Liver (tissue), 3 donors: ENCODE measurements at regions not wholly inside any gene's neighbourhood (a gene's known extent, or its start where the extent isn't known, plus 50 kb on each side); places are given as distances from the start of the nearest gene placed in this dataset.

Experiments used
- ATF3 ChIP-seq: IDR thresholded peaks from 2 replicates; pipeline ENCODE4 v1.6.1; 2016; ENCODE audit warnings: antibody characterized with exemption
- CTCF ChIP-seq: fragments of 150-350 bp; IDR thresholded peaks from 2 replicates; pipeline ENCODE4 v1.5.1; 2017; ENCODE audit warnings: improper control_type of control experiment, low read depth, low read length; ENCODE audit not compliant: missing input control
- JUND ChIP-seq, 2 donors: IDR thresholded peaks; 2 replicates each; pipeline ENCODE4 v1.6.1; 2016; ENCODE audit warnings: antibody characterized with exemption in 2 of 2
- RAD21 ChIP-seq, 2 donors: IDR thresholded peaks; 2 replicates each; pipeline ENCODE4 v1.6.1; 2016; ENCODE audit warnings: antibody characterized with exemption in 2 of 2, mild to moderate bottlenecking in 2 of 2
- SP1 ChIP-seq: IDR thresholded peaks from 2 replicates; pipeline ENCODE4 v1.6.1; 2018; ENCODE audit warnings: antibody characterized with exemption, mild to moderate bottlenecking
- TAF1 ChIP-seq: conservative IDR thresholded peaks from 2 replicates; pipeline ENCODE4 v1.6.1; 2016; ENCODE audit warnings: antibody characterized with exemption, mild to moderate bottlenecking
- YY1 ChIP-seq: IDR thresholded peaks from 2 replicates; pipeline ENCODE4 v1.6.1; 2016; ENCODE audit warnings: antibody characterized with exemption, mild to moderate bottlenecking
- TF ChIP-seq, protein P1 (sequence below): IDR thresholded peaks from 2 replicates; pipeline ENCODE4 v1.6.1; 2016; ENCODE audit warnings: antibody characterized with exemption
- TF ChIP-seq, protein P2 (sequence below): IDR thresholded peaks from 2 replicates; pipeline ENCODE4 v1.6.1; 2016; ENCODE audit warnings: antibody characterized with exemption
- TF ChIP-seq, protein P3 (sequence below): IDR thresholded peaks from 2 replicates; pipeline ENCODE4 v1.6.1; 2016; ENCODE audit warnings: antibody characterized with exemption, mild to moderate bottlenecking
- donor health status: healthy.
- donor health status: healthy.

DNA sequence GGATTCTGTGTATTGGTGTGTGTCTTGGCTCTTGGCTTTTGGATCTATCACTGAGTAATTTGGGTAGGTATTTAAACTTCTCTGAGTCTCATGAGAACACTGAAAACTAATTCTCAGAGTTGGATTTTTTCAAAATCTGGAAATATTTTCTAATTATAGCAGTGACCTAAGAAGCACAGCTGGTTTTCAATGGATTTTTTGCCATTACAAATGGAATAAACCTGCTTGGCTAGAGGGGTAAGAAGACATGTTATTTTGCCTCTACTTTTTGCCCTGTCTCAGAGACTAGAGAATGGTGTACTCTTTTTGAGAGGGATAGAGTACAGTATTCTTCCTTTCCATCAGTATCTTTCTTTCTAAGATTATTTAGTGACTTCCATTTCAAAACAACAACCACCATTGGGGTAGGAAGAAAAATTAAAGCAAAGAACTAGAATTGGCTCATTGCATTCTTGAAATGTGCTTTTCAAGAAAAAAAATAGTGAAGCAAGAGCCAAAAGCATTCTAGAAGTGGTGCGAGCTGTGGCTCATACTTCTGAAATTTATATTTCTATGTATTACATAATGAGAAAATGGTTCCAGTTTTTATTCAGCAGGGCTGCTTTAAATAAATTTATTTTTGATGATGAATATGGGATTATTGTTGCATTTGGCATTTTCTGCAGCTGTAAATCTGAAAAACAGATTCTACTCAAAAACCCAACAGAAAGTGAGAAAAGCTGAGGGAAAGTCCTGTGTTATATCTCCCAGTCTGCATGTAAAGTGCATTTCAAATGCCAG lies 850.2 kb upstream of the SLIT2 start:
- TF ChIP-seq YY1 = no peak
- TF ChIP-seq TAF1 = no peak
- TF ChIP-seq JUND (IDR thresholded peaks at IDR 0.05) = no peak
- no peak for TF ChIP-seq CTCF
- no peak for TF ChIP-seq RAD21 (IDR thresholded peaks at IDR 0.05)
- TF ChIP-seq, protein P1, sequence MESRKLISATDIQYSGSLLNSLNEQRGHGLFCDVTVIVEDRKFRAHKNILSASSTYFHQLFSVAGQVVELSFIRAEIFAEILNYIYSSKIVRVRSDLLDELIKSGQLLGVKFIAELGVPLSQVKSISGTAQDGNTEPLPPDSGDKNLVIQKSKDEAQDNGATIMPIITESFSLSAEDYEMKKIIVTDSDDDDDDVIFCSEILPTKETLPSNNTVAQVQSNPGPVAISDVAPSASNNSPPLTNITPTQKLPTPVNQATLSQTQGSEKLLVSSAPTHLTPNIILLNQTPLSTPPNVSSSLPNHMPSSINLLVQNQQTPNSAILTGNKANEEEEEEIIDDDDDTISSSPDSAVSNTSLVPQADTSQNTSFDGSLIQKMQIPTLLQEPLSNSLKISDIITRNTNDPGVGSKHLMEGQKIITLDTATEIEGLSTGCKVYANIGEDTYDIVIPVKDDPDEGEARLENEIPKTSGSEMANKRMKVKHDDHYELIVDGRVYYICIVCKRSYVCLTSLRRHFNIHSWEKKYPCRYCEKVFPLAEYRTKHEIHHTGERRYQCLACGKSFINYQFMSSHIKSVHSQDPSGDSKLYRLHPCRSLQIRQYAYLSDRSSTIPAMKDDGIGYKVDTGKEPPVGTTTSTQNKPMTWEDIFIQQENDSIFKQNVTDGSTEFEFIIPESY = no peak
- TF ChIP-seq, protein P2, sequence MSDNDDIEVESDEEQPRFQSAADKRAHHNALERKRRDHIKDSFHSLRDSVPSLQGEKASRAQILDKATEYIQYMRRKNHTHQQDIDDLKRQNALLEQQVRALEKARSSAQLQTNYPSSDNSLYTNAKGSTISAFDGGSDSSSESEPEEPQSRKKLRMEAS = no peak
- TF ChIP-seq SP1 = no peak
- TF ChIP-seq, protein P3, sequence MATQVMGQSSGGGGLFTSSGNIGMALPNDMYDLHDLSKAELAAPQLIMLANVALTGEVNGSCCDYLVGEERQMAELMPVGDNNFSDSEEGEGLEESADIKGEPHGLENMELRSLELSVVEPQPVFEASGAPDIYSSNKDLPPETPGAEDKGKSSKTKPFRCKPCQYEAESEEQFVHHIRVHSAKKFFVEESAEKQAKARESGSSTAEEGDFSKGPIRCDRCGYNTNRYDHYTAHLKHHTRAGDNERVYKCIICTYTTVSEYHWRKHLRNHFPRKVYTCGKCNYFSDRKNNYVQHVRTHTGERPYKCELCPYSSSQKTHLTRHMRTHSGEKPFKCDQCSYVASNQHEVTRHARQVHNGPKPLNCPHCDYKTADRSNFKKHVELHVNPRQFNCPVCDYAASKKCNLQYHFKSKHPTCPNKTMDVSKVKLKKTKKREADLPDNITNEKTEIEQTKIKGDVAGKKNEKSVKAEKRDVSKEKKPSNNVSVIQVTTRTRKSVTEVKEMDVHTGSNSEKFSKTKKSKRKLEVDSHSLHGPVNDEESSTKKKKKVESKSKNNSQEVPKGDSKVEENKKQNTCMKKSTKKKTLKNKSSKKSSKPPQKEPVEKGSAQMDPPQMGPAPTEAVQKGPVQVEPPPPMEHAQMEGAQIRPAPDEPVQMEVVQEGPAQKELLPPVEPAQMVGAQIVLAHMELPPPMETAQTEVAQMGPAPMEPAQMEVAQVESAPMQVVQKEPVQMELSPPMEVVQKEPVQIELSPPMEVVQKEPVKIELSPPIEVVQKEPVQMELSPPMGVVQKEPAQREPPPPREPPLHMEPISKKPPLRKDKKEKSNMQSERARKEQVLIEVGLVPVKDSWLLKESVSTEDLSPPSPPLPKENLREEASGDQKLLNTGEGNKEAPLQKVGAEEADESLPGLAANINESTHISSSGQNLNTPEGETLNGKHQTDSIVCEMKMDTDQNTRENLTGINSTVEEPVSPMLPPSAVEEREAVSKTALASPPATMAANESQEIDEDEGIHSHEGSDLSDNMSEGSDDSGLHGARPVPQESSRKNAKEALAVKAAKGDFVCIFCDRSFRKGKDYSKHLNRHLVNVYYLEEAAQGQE = no peak
- TF ChIP-seq ATF3 = no peak
